ENCODE measurements at regions not wholly inside any gene's neighbourhood (a gene's known extent, or its start where the extent isn't known, plus 50 kb on each side); places are given as distances from the start of the nearest gene placed in this dataset.
A peak's percentile ranks its signal among the peaks of the same experiment; 100 is the strongest.

DNA sequence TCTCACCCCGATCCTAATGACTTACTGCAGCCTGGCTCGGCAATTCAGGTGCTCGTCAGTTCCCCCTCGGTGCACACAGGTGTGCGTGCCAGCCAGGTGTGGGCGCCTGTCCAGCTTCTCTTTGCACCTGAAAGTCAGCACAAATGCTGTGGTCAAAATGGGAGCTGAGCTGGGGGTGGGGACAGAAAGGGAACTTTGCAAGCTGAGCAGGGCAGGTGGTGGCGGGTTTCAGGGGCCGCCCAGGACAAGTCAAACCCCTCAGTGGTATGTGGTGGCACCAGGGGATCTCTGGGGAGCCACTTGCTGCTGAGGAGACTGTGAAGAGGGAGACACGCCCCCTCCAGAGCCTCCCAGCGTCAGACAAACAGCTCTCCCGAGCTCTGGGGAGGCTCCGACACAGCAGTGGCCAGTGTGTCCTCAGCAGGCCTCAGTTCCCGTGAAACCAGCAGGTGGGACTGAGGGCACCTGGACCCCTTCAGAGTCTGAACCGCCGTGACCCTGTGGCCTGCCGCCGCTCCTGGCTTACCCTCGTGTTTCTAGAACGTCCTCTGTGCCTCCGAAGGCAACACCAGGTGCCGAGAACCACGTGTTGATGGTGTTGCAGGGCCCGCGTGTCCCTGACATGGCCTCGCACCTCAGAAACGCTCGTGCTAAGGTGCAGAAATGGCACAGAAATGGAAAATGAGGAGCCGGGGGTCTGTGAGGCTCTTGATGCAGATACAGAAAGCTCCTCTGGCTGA, 233.5 kb upstream of the TNRC6C start:
- no peak for DNase-seq (ENCODE audit: extremely low read depth in 1 of 4, low spot score in 3 of 4)
- CTCF ChIA-PET (ENCODE audit: low intra/inter-chr PET ratio), result no interaction called here
- TF ChIP-seq, protein P1, sequence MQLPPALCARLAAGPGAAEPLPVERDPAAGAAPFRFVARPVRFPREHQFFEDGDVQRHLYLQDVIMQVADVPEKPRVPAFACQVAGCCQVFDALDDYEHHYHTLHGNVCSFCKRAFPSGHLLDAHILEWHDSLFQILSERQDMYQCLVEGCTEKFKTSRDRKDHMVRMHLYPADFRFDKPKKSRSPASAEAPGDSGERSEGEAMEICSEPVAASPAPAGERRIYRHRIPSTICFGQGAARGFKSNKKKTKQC (CRISPR knock-in tag; IDR thresholded peaks at IDR 0.05), result 0 out of 2 replicates have a peak, but pooled peaks have one; percentile 41
- 0 out of 2 replicates have a peak, but pooled peaks have one; percentile 23 for TF ChIP-seq ZNF232 (CRISPR knock-in tag; IDR thresholded peaks at IDR 0.05)
- no peak for TF ChIP-seq HNRNPLL (IDR thresholded peaks at IDR 0.05; ENCODE audit: low read depth, low read length, poor library complexity, severe bottlenecking)
- TF ChIP-seq, protein P2, sequence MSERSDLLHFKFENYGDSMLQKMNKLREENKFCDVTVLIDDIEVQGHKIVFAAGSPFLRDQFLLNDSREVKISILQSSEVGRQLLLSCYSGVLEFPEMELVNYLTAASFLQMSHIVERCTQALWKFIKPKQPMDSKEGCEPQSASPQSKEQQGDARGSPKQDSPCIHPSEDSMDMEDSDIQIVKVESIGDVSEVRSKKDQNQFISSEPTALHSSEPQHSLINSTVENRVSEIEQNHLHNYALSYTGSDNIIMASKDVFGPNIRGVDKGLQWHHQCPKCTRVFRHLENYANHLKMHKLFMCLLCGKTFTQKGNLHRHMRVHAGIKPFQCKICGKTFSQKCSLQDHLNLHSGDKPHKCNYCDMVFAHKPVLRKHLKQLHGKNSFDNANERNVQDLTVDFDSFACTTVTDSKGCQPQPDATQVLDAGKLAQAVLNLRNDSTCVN (CRISPR knock-in tag; IDR thresholded peaks at IDR 0.05), result no peak
- no peak for TF ChIP-seq ZNF77 (CRISPR knock-in tag; IDR thresholded peaks at IDR 0.05)
- no peak for TF ChIP-seq MCM5 (IDR thresholded peaks at IDR 0.05; ENCODE audit: low read depth)
- TF ChIP-seq PHB (CRISPR knock-in tag; IDR thresholded peaks at IDR 0.05), result no peak
- no peak for TF ChIP-seq ZNF224 (CRISPR knock-in tag; IDR thresholded peaks at IDR 0.05)
- no peak for TF ChIP-seq ILF3 (IDR thresholded peaks at IDR 0.05; ENCODE audit: borderline replicate concordance)
- TF ChIP-seq, protein P3, sequence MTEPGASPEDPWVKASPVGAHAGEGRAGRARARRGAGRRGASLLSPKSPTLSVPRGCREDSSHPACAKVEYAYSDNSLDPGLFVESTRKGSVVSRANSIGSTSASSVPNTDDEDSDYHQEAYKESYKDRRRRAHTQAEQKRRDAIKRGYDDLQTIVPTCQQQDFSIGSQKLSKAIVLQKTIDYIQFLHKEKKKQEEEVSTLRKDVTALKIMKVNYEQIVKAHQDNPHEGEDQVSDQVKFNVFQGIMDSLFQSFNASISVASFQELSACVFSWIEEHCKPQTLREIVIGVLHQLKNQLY (CRISPR knock-in tag; conservative IDR thresholded peaks at IDR 0.05), result no peak
- no peak for TF ChIP-seq ZNF24 (IDR thresholded peaks at IDR 0.05)
- TF ChIP-seq L3MBTL2 (IDR thresholded peaks at IDR 0.05), result peak; percentile 83

More for the DNA sequence above, 233.5 kb upstream of the TNRC6C start:
- H2AFZ ChIP-seq (ENCODE audit: low read depth, low read length), result no peak overlapping the region
- H4K20me1 ChIP-seq (replicated peaks; ENCODE audit: control insufficient read depth, insufficient read depth, low read length), result no peaks in the 10 kb centered on the region
- no peak overlapping the region for H3K4me3 ChIP-seq
- in situ Hi-C loops (cut with MboI), result no loop called here
- no peaks in the 10 kb centered on the region for H3K36me3 ChIP-seq (ENCODE audit: control insufficient read depth, insufficient read depth, low read length)
- no peaks in the 10 kb centered on the region for H3K79me2 ChIP-seq (ENCODE audit: control insufficient read depth, insufficient read depth, low read length)
- no peak overlapping the region for H3K27ac ChIP-seq (ENCODE audit: extremely low read depth, low read depth, low read length)
- ATAC-seq (no peak), FAIRE-seq (no peak)
- intact Hi-C loops (cut with micrococcal nuclease), result no loop called here
- no peaks in the 10 kb centered on the region; the same call in 1 of the 2 replicates for H3K9me3 ChIP-seq (replicated peaks; ENCODE audit: control insufficient read depth, insufficient read depth, low read depth, low read length)
- POLR2A ChIA-PET, result no interaction called here
- no peaks in the 10 kb centered on the region for H3K9me1 ChIP-seq (ENCODE audit: control insufficient read depth, insufficient read depth, low read length)
- H3K9ac ChIP-seq (ENCODE audit: insufficient read depth in 1 of 2, low read depth in 2 of 2, low read length in 2 of 2), result no peak overlapping the region
- no peak overlapping the region for H3K4me2 ChIP-seq (ENCODE audit: insufficient read depth, low read length)
- WGBS (ENCODE audit: insufficient coverage, low coverage, missing lambda C conversion rate), result 2% methylated on average over 28 of the region's 28 CpGs
- no TSS peak for BruUV-seq (replicated peaks)
- H3K4me1 ChIP-seq (replicated peaks in 1 of 2; ENCODE audit: control insufficient read depth in 2 of 2, insufficient read depth in 2 of 2, low read length in 2 of 2), result 0 out of 5 replicates have a peak, but pooled peaks cover 0 to 5% of the 10 kb centered on the region in 2 experiments
- H3K27me3 ChIP-seq (ENCODE audit: control insufficient read depth in 2 of 2, insufficient read depth in 2 of 2, low read length in 2 of 2), result peaks cover 27 to 70% of the 10 kb centered on the region in 2 experiments
